HG02973 (cell line): ENCODE measurements at regions not wholly inside any gene's neighbourhood (a gene's known extent, or its start where the extent isn't known, plus 50 kb on each side); places are given as distances from the start of the nearest gene placed in this dataset.

Experiments
- ATAC-seq: cut with Tn5 transposase; IDR thresholded peaks from one replicate; pipeline ENCODE4 v1.9.1; 2021; ENCODE audit warnings: moderate library complexity; ENCODE audit not compliant: unreplicated experiment

GRCh38 chr2:6326958-6327357, 538.7 kb downstream of the CMPK2 start:
- no peak for ATAC-seq

DNA sequence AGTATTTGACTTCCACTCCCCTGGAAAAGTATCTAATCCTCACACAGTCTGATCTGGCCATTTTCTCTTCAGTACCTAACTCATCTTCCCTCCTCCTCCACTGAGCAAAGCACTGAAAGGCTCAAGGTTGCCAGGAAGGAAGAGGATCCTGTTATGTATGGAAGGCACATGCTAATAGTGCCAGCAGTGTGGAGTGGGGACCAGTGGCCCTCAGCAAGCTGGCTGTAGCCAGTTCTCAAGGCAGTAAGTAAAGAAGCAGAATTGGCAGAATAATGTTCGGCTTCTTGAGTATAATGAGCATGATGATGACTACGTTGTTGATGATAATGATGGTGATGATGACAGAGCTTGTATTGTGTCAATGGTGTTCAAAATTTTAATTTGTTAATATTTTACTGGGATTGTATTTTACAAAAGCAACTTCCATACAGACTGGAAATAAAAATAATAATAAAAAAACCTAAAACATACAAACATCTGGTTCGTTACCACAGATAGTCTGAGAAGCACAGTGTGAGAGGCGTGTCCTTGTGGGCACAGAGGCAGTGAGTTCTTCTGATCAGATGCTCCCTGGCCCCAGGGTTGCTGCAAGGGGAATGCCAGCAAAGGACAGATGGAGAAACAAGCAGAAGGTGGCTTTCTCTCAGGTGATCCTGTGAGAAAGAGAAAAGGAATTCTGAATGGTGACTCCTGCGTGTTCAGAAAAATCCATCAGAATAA, 528.8 kb downstream of the CMPK2 start:
- no peak for ATAC-seq

DNA sequence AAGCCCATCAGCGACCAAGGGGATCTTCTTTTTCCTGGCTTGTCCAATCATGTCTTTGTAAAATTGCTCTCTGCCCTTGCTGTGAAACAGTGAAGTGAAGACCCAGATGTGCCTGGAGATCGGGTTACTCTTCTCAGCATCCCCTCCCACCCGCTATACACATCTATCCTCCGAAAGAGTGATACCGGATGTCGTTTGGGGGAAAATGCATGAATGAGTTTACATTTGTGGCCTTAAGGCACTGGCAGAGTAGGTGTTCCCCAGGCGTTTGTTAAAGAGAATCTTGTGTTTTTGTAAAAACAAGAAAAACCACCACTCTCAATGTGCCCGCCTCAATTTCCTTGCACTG, 528.3 kb downstream of the CMPK2 start:
- ATAC-seq = no peak

- no peak for ATAC-seq
Observed at GRCh38 chr2:6341588-6342129, 524.0 kb downstream of the CMPK2 start.

GRCh38 chr2:6342273-6342920, 523.3 kb downstream of the CMPK2 start:
- ATAC-seq = no peak

DNA sequence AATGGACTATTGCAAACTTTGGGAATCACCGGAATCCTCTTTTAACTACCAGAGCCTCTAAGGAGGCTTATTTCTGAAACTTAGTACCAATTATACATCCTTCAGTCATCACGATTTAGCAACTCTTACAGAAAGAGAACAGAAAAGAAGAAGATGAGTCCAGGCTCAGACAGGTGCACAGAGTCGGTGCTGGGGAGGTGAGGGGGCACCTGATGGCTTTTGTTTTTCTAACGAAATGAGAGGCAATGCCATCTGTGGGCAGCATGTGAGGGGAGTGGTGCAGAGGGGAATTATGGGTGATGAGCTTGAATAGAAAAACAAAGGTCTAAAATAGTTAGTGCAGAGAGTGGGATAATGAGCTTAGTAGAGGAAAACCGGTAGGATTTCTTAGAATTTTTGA, 522.6 kb downstream of the CMPK2 start:
- ATAC-seq = no peak

- ATAC-seq = peak; percentile 88
Observed at GRCh38 chr2:6352247-6352646, 513.5 kb downstream of the CMPK2 start.

DNA sequence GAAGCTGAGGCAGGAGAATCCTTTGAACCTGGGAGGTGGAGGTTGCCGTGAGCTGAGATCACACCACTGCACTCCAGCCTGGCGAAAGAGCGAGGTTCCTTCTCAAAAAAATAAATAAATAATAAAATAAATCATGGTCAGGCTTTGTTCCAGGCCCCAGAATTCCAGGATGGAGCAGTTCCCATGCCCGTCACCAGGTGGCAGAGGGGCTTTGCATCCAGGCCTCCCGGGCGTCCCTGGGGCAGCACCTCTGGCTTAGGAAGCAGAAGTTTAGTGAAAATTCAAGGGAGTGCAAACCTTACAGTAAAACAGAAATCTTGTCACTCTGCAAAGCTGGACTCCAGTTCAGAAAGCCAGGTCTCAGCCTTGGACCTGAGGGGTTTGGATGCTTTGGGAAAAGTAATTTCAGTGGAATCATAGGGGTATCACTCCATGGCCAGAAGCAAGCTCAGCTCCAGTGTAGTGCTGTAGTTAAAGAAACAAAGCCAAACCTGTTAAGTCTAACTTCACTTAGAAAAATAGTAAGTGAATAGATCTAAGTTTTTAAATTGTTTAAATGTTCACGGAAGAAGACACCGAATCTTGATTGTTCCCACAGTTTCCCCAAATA, 512.7 kb downstream of the CMPK2 start:
- ATAC-seq = no peak

GRCh38 chr2:6353669-6354068, 512.0 kb downstream of the CMPK2 start:
- ATAC-seq = peak; percentile 53

- no peak for ATAC-seq
Observed at GRCh38 chr2:6354546-6354945, 511.2 kb downstream of the CMPK2 start.

DNA sequence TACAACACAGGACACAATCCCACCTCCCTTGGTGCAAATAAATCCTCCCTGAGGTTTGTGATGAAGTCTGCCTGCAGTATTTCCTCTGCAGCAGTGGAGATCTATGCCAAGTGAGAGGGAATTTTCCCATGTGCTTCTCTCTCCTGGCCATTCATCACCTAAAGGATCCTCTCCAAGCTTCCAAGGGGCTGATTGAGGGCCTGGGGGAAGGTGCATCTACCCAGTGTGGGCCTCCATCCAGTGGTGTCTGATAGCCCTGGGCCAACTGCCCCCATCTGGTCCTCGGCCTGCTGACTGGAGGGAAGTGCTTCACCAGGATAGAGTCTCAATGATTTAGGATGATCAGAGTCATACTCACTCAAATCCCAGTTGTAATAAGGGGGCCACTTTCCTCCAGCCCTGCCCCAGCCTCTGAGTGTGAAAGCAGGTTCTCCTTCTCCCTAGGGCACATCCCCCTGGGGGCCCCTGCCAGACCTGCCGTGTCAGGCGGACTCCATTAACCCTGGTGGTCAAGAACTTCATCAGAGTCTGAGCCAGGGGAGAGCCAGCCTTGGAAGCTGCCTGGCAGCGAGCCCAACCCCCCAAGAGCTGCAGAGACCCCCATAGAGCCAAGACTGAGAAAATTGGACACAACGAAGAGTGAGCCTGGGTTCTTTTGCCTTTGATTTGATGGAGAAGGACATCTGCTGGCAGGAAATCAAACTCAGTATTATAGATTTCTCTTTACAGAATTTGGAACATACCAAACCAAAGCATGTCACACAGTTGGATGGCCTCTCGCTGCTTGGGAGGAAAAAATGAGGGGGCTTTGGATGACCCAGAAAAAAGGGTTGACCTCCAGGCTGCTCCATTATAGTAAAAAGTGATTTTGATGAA, 509.6 kb downstream of the CMPK2 start:
- no peak for ATAC-seq

- ATAC-seq = no peak
Observed at GRCh38 chr2:6358546-6358945, 507.2 kb downstream of the CMPK2 start.

DNA sequence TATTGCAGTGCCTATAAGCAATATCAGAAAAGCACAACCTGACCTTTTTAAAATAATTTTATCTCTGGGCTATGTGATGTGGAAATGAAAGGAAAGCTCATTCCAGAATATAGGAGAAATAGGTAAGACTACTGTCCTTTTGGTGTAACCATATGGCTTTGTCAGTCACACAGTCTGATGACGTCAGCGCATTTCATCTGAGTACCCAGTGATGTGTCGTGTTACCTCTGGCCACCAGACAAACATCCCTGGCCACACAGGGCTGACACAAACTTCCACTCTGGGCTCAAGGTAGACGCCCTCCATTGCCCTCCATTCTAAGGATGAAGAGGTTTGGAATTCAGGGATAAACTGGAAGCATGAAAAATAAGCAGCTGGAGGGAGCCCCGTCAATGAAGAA, 506.7 kb downstream of the CMPK2 start:
- ATAC-seq = no peak

DNA sequence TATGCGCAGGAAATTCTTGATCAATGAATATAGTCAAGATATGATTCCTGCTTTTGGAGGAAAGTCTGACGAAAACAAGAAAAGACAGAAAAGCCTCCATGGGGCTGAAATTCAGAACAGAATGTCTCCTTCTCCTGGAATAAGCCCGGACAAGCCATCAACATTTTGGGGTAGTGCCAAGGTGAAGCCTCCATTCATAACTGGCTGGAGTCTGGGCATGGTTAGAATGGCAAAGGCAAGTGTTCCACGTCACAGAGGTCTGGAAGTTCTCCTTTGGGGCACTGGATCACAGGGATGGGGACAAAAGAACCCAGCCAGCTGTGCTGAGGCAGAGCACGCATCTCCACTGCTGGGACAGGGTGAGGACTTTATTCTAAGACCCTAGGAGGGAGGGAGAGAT, 505.7 kb downstream of the CMPK2 start:
- ATAC-seq = no peak

DNA sequence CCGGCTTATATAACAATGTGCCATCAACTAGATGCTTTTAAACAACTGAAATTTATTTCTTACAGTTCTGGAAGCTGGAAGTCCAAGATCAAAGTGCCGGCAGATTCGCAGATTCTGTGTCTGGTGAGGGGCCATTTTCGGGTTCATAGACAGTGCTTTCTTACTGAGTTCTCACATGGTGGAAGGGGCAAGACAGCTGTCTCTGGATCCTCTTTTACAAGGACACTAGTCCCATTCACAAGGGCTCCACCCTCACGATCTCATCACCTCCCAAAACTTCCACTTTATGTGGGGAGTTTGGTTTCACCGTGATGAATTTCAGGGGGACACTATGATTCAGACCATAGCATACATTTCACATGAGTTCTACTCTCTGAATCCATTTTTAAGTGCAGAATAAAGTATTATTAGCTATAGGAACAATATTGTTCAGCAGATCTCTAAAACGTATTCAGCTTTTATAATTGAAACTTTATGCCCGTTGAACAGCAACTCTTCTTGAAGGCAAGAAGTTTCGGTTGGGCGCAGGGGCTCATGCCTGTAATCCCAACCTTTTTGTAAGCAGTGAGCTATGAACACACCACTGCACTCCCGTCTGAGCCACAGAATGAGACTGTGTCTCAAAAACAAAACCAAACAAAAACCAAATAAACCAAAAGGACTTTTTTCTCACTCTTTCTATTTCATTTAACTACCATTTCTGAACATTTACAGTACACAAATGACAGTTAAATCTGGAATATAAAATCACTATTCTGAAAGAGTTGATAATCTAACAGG, 502.8 kb downstream of the CMPK2 start:
- no peak for ATAC-seq

DNA sequence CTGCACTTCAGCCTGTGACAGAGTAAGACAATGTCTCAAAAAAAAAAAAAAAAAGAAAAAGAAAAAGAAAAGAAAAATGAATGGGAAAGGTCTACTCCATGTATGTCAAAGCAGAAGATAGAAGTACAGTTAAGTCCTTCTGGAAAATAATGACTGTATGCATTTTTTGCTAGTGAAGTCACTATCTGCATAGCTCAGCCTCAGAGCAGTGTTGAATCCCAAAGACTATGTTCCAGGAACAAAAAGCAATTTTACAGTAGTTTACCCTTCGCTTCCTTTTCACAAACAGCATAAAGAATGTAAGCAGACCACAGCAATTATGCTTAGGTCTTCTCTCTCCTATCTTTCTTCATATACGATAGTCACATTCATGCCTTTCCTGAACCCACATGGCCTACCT, 497.4 kb downstream of the CMPK2 start:
- no peak for ATAC-seq

DNA sequence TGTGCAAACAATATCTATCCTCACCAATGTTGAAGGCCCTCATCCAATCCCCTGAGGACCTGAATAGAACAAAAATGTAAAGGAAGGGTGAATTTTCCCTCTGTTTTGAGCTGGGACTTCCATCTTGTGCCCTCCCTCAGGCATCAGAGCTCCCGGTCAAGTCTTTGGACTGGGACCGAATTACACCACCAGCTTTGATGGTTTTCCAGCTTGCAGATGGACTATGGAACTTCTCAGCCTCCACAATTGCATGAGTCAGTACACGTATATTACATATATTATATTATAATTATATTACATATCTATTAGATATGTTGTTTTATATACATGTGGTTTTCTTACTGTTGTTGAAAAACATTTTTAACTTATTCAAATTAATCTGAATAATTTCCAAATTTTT, 496.4 kb downstream of the CMPK2 start:
- ATAC-seq = no peak

- no peak for ATAC-seq
Observed at GRCh38 chr2:6370753-6371551, 494.8 kb downstream of the CMPK2 start.

- ATAC-seq = no peak
Observed at GRCh38 chr2:6372317-6372901, 493.3 kb downstream of the CMPK2 start.
